Bronchial epithelial cell (primary cell): ENCODE measurements at regions not wholly inside any gene's neighbourhood (a gene's known extent, or its start where the extent isn't known, plus 50 kb on each side); places are given as distances from the start of the nearest gene placed in this dataset.

Experiments used
- DNase-seq: peaks from one replicate; pipeline ENCODE4 v3.0.0-alpha.2; 2010; ENCODE audit warnings: low read depth
- FAIRE-seq: peaks from 2 replicates; lab custom pipeline; 2011; peaks lifted over from hg19 to GRCh38; lab: Jason Lieb, UNC
- H3K27me3 ChIP-seq: 2 replicates; pipeline ENCODE4 v1.5.1; 2011; ENCODE audit warnings: low read length; ENCODE audit not compliant: control insufficient read depth, insufficient read depth
- H3K36me3 ChIP-seq: 2 replicates; pipeline ENCODE4 v1.5.1; 2011; ENCODE audit warnings: low read length; ENCODE audit not compliant: control insufficient read depth, insufficient read depth
- H3K4me3 ChIP-seq: 2 replicates; pipeline ENCODE4 v1.5.1; 2011; ENCODE audit warnings: mild to moderate bottlenecking, low read depth, low read length, control low read depth
- TF ChIP-seq, protein P1 (sequence below): IDR thresholded peaks from 2 replicates; pipeline ENCODE4 v1.5.1; 2011; ENCODE audit warnings: mild to moderate bottlenecking, moderate library complexity, low read length, control low read depth, inconsistent platforms; ENCODE audit not compliant: insufficient read depth, severe bottlenecking

GRCh38 chr4:43846111-43846587 lies 602.5 kb downstream of the KCTD8 start:
- no peak for FAIRE-seq
- no peak for DNase-seq
- H3K36me3 ChIP-seq = no peaks in the 10 kb centered on the region
- TF ChIP-seq, protein P1, sequence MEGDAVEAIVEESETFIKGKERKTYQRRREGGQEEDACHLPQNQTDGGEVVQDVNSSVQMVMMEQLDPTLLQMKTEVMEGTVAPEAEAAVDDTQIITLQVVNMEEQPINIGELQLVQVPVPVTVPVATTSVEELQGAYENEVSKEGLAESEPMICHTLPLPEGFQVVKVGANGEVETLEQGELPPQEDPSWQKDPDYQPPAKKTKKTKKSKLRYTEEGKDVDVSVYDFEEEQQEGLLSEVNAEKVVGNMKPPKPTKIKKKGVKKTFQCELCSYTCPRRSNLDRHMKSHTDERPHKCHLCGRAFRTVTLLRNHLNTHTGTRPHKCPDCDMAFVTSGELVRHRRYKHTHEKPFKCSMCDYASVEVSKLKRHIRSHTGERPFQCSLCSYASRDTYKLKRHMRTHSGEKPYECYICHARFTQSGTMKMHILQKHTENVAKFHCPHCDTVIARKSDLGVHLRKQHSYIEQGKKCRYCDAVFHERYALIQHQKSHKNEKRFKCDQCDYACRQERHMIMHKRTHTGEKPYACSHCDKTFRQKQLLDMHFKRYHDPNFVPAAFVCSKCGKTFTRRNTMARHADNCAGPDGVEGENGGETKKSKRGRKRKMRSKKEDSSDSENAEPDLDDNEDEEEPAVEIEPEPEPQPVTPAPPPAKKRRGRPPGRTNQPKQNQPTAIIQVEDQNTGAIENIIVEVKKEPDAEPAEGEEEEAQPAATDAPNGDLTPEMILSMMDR = no peak
- no peaks in the 10 kb centered on the region for H3K27me3 ChIP-seq
- no peak overlapping the region for H3K4me3 ChIP-seq

GRCh38 chr4:43853565-43854264 lies 594.9 kb downstream of the KCTD8 start:
- Histone ChIP-seq H3K4me3 (no peak overlapping the region), H3K36me3 (no peaks in the 10 kb centered on the region), H3K27me3 (no peaks in the 10 kb centered on the region)
- TF ChIP-seq, protein P1 = no peak
- DNase-seq = no peak
- no peak for FAIRE-seq

DNA sequence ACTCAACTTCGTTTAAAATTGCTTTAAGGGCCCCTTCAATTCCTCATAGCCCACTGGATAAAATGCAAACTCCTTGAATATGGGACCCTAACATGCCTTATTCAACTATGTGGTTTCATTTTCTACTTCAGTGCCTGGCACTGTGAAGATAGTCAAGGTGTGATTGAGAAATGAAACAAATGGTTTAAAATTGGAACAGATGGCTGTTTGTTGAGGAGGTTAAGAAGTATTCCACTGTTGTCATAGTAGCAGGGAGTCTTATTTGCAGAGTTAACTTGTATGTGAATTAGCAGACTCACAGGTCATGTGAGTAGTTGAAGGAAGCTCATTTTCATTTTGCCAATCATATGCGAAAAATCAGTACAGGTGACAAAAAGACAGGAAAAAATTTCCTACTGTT lies 593.3 kb downstream of the KCTD8 start:
- Histone ChIP-seq H3K36me3 (no peaks in the 10 kb centered on the region), H3K4me3 (no peak overlapping the region), H3K27me3 (no peaks in the 10 kb centered on the region)
- FAIRE-seq (no peak), DNase-seq (no peak)
- TF ChIP-seq, protein P1 = no peak

DNA sequence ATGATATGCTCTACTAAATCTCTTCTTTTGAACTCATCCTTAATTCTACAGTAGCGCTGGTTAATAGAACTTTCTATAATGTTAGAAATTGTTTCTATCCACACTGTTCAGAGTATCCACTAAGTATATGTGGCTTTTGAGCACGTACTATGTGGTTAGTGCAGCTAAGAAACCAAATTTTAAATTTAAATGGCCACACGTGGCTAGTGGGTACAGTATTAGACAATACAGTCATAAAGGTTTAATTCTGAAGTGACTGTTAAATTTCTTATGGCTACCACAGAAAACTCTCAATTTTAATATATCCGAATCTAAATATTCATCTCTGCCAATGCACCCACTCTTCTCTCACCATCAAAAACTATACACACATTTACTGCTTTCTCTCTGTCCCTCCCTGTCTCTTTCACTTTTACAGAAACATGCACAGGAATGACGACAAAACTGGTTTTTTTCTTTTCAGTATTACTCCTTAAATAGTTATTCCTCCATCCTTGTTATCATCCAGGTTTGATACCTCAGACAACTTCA lies 583.9 kb downstream of the KCTD8 start:
- FAIRE-seq (no peak), DNase-seq (no peak)
- H3K36me3 ChIP-seq = no peaks in the 10 kb centered on the region
- TF ChIP-seq, protein P1 = no peak
- no peak overlapping the region for H3K4me3 ChIP-seq
- no peaks in the 10 kb centered on the region for H3K27me3 ChIP-seq

- Histone ChIP-seq H3K4me3 (no peak overlapping the region), H3K36me3 (no peaks in the 10 kb centered on the region), H3K27me3 (no peaks in the 10 kb centered on the region)
- no peak for DNase-seq
- FAIRE-seq = no peak
- TF ChIP-seq, protein P1 = no peak
Observed at GRCh38 chr4:43867908-43868307, 580.7 kb downstream of the KCTD8 start.
